Chondrocyte (in vitro differentiated cells): ENCODE measurements at regions not wholly inside any gene's neighbourhood (a gene's known extent, or its start where the extent isn't known, plus 50 kb on each side); places are given as distances from the start of the nearest gene placed in this dataset.

Experiments
- DNase-seq: peaks from one replicate; pipeline ENCODE4 v3.0.0; 2021; ENCODE audit warnings: mixed read lengths, low spot score
- H3K27ac Mint-ChIP-seq: one replicate; pipeline ENCODE4 v1.8.0; 2021; ENCODE audit warnings: mild to moderate bottlenecking, moderate library complexity, mixed read lengths; ENCODE audit not compliant: unreplicated experiment
- H3K27me3 Mint-ChIP-seq: 2 replicates; pipeline ENCODE4 v1.8.0; 2021; ENCODE audit warnings: low read depth, mixed read lengths
- H3K36me3 Mint-ChIP-seq: 2 replicates; pipeline ENCODE4 v1.8.0; 2021; ENCODE audit warnings: low read depth, mixed read lengths
- H3K4me1 Mint-ChIP-seq: 2 replicates; pipeline ENCODE4 v1.8.0; 2021; ENCODE audit warnings: low read depth, mild to moderate bottlenecking, mixed read lengths
- H3K4me3 Mint-ChIP-seq: one replicate; pipeline ENCODE4 v1.8.0; 2021; ENCODE audit warnings: mild to moderate bottlenecking, moderate library complexity, mixed read lengths; ENCODE audit not compliant: unreplicated experiment
- H3K9me3 Mint-ChIP-seq: 2 replicates; pipeline ENCODE4 v1.8.0; 2021; ENCODE audit warnings: low read depth, mixed read lengths
- TF ChIP-seq, protein P1 (sequence below): fragments of 200-600 bp; sonication (generic); IDR thresholded peaks from 2 replicates; pipeline ENCODE4 v1.5.0; 2021; ENCODE audit warnings: antibody characterized with exemption, mild to moderate bottlenecking, moderate library complexity

DNA sequence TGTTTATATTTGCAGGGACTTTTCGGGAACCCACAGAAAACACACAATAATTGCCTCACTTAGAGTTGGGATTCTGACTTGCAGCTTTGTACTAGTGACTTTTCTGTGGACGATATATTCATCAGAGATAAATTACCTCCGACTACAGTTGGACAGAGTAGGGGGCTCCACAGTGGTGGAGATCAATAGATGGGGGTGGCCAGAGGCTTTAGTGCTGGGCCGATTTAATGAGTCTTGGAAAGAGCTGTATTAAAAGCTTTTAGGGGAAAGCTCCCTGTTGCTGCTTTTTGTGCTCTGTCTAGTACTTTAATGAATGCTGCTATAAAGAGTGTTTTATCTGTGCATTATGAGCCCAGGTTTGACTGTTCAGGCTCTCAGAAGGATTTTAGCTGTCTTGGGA, 359.2 kb upstream of the DPYD start:
- TF ChIP-seq, protein P1, sequence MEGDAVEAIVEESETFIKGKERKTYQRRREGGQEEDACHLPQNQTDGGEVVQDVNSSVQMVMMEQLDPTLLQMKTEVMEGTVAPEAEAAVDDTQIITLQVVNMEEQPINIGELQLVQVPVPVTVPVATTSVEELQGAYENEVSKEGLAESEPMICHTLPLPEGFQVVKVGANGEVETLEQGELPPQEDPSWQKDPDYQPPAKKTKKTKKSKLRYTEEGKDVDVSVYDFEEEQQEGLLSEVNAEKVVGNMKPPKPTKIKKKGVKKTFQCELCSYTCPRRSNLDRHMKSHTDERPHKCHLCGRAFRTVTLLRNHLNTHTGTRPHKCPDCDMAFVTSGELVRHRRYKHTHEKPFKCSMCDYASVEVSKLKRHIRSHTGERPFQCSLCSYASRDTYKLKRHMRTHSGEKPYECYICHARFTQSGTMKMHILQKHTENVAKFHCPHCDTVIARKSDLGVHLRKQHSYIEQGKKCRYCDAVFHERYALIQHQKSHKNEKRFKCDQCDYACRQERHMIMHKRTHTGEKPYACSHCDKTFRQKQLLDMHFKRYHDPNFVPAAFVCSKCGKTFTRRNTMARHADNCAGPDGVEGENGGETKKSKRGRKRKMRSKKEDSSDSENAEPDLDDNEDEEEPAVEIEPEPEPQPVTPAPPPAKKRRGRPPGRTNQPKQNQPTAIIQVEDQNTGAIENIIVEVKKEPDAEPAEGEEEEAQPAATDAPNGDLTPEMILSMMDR: no peak

GRCh38 chr1:98278055-98278454, 357.2 kb upstream of the DPYD start:
- Mint-ChIP-seq H3K27ac (peak overlapping the region; percentile 36), H3K4me1 (peaks cover 13% of the 10 kb centered on the region), H3K9me3 (peaks cover 7% of the 10 kb centered on the region), H3K4me3 (no peak overlapping the region), H3K27me3 (no peaks in the 10 kb centered on the region), H3K36me3 (no peaks in the 10 kb centered on the region)
- TF ChIP-seq, protein P1: no peak
- no peak for DNase-seq

More for the DNA sequence above, 359.2 kb upstream of the DPYD start:
- H3K36me3 Mint-ChIP-seq: peaks cover 2% of the 10 kb centered on the region
- no peak for DNase-seq
- no peaks in the 10 kb centered on the region for H3K27me3 Mint-ChIP-seq
- no peak overlapping the region for H3K27ac Mint-ChIP-seq
- H3K9me3 Mint-ChIP-seq: no peaks in the 10 kb centered on the region
- H3K4me3 Mint-ChIP-seq: no peak overlapping the region
- peaks cover 13% of the 10 kb centered on the region for H3K4me1 Mint-ChIP-seq

- TF ChIP-seq, protein P1: no peak
- DNase-seq: no peak
- H3K27ac Mint-ChIP-seq: peak overlapping the region; percentile 68
- H3K36me3 Mint-ChIP-seq: no peaks in the 10 kb centered on the region
- H3K4me1 Mint-ChIP-seq: peaks cover 13% of the 10 kb centered on the region
- no peak overlapping the region for H3K4me3 Mint-ChIP-seq
- H3K27me3 Mint-ChIP-seq: no peaks in the 10 kb centered on the region
- H3K9me3 Mint-ChIP-seq: peaks cover 15% of the 10 kb centered on the region
Observed at GRCh38 chr1:98277118-98277517, 356.3 kb upstream of the DPYD start.

GRCh38 chr1:98276514-98276913, 355.7 kb upstream of the DPYD start:
- Mint-ChIP-seq H3K4me1 (peaks cover 13% of the 10 kb centered on the region), H3K9me3 (peaks cover 21% of the 10 kb centered on the region), H3K36me3 (no peaks in the 10 kb centered on the region), H3K27ac (peak overlapping the region; percentile 68), H3K4me3 (no peak overlapping the region), H3K27me3 (no peaks in the 10 kb centered on the region)
- TF ChIP-seq, protein P1: no peak
- DNase-seq: no peak

- Mint-ChIP-seq H3K27me3 (no peaks in the 10 kb centered on the region), H3K36me3 (no peaks in the 10 kb centered on the region), H3K27ac (no peak overlapping the region), H3K4me3 (no peak overlapping the region), H3K9me3 (peaks cover 16% of the 10 kb centered on the region), H3K4me1 (peaks cover 19% of the 10 kb centered on the region)
- TF ChIP-seq, protein P1: no peak
- no peak for DNase-seq
Observed at GRCh38 chr1:98268316-98268715, 347.5 kb upstream of the DPYD start.
